A549 (cell line): ENCODE measurements at regions not wholly inside any gene's neighbourhood (a gene's known extent, or its start where the extent isn't known, plus 50 kb on each side); places are given as distances from the start of the nearest gene placed in this dataset.

Experiments
- ATAC-seq, 2 experiments: fragments of 200-7000 bp in 1 of 2; fragments of >200 bp in 1 of 2; cut with Nextera tagmentation in 1 of 2; cut with Tn5 transposase in 1 of 2; 3 replicates each; pipeline versions ENCODE4 v1.8.0 to v1.9.1; 2018 to 2020; ENCODE audit warnings: mild to moderate bottlenecking in 1 of 2, moderate library complexity in 1 of 2
- CTCF ChIA-PET: fragments of 300-600 bp; sonication (Branson Sonifier 250); formaldehyde crosslinking; extraction: SDS; loops from one replicate; lab custom pipeline; 2021; ENCODE audit warnings: antibody characterized with exemption, inconsistent platforms; lab: Yijun Ruan, JAX
- POLR2A ChIA-PET: fragments of 350-600 bp; formaldehyde crosslinking; extraction: SDS; loops from one replicate; lab custom pipeline; 2021; ENCODE audit warnings: antibody characterized with exemption, inconsistent platforms; lab: Yijun Ruan, JAX
- DNase-seq, 2 experiments: peaks; one replicate each; pipeline versions ENCODE4 v3.0.0 to v3.0.0-alpha.2; 2011 to 2016; ENCODE audit warnings: low read depth in 1 of 2, low spot score in 1 of 2
- FAIRE-seq: peaks from 2 replicates; lab custom pipeline; 2011; peaks lifted over from hg19 to GRCh38; lab: Jason Lieb, UNC
- H3K27ac ChIP-seq, 2 experiments: fragments of >200 bp; sonication (Bioruptor Twin); formaldehyde crosslinking; 3 replicates each; pipeline ENCODE4 v1.5.1; 2016 to 2017
- H3K4me1 ChIP-seq: fragments of >200 bp; sonication (Bioruptor Twin); formaldehyde crosslinking; 3 replicates; pipeline ENCODE4 v1.6.1; 2016
- H3K4me2 ChIP-seq: fragments of >200 bp; sonication (Bioruptor Twin); formaldehyde crosslinking; 3 replicates; pipeline ENCODE4 v1.6.1; 2016
- H3K4me3 ChIP-seq: fragments of >200 bp; sonication (Bioruptor Twin); formaldehyde crosslinking; 3 replicates; pipeline ENCODE4 v1.5.1; 2016
- H3K9me3 ChIP-seq: fragments of >200 bp; sonication (Bioruptor Twin); formaldehyde crosslinking; 3 replicates; pipeline ENCODE4 v1.6.1; 2016
- ATOH8 ChIP-seq: fragments of 250-450 bp; sonication (Bioruptor Pico); IDR thresholded peaks from 2 replicates; pipeline ENCODE4 v1.5.0; 2020; ENCODE audit warnings: low read depth, mild to moderate bottlenecking, moderate library complexity
- CBX2 ChIP-seq: fragments of 200-600 bp; sonication (generic); IDR thresholded peaks from 2 replicates; pipeline ENCODE4 v1.6.1; 2016; ENCODE audit warnings: low read depth, mild to moderate bottlenecking, borderline replicate concordance
- CBX8 ChIP-seq: fragments of 200-600 bp; sonication (generic); IDR thresholded peaks from 2 replicates; pipeline ENCODE4 v1.6.1; 2016
- CHD2 ChIP-seq: fragments of 150-350 bp; IDR thresholded peaks from 2 replicates; pipeline ENCODE4 v1.6.1; 2014; ENCODE audit warnings: low read length; ENCODE audit not compliant: partially characterized antibody
- CHD4 ChIP-seq: fragments of 200-600 bp; sonication (generic); IDR thresholded peaks from 2 replicates; pipeline ENCODE4 v1.6.1; 2016; ENCODE audit warnings: antibody characterized with exemption, mild to moderate bottlenecking, borderline replicate concordance
- CTCF ChIP-seq: fragments of >200 bp; sonication (Bioruptor Twin); formaldehyde crosslinking; IDR thresholded peaks from 3 replicates; pipeline ENCODE4 v1.5.1; 2016
- GATA3 ChIP-seq: IDR thresholded peaks from 2 replicates; pipeline ENCODE4 v1.6.1; 2012; ENCODE audit warnings: borderline replicate concordance
- HDAC2 ChIP-seq: fragments of 200-600 bp; sonication (generic); IDR thresholded peaks from 2 replicates; pipeline ENCODE4 v1.6.1; 2016
- HOXA7 ChIP-seq: fragments of 250-450 bp; sonication (Bioruptor Pico); IDR thresholded peaks from 2 replicates; pipeline ENCODE4 v1.5.0; 2020; ENCODE audit warnings: mild to moderate bottlenecking, moderate library complexity
- HOXB13 ChIP-seq: fragments of 250-450 bp; sonication (Bioruptor Pico); IDR thresholded peaks from 2 replicates; pipeline ENCODE4 v1.5.0; 2020; ENCODE audit warnings: low read depth, mild to moderate bottlenecking, moderate library complexity
- KDM1A ChIP-seq: fragments of 200-600 bp; sonication (generic); IDR thresholded peaks from 2 replicates; pipeline ENCODE4 v1.6.1; 2016; ENCODE audit warnings: low read depth, mild to moderate bottlenecking
- MAZ ChIP-seq: fragments of 150-350 bp; IDR thresholded peaks from 2 replicates; pipeline ENCODE4 v1.6.1; 2014; ENCODE audit warnings: antibody characterized with exemption, low read depth, low read length, borderline replicate concordance
- POLR2AphosphoS2 ChIP-seq: conservative IDR thresholded peaks from 2 replicates; pipeline ENCODE4 v1.6.1; 2012; ENCODE audit warnings: low read length, improper control_type of control experiment, inconsistent platforms
- RARB ChIP-seq: fragments of 250-450 bp; sonication (Bioruptor Pico); IDR thresholded peaks from 2 replicates; pipeline ENCODE4 v1.8.0; 2021; ENCODE audit warnings: mild to moderate bottlenecking, moderate library complexity
- REST ChIP-seq: fragments of 200-600 bp; sonication (generic); IDR thresholded peaks from 2 replicates; pipeline ENCODE4 v1.6.1; 2016; ENCODE audit warnings: antibody characterized with exemption, mild to moderate bottlenecking, moderate library complexity
- SREBF2 ChIP-seq: fragments of 450-650 bp; IDR thresholded peaks from 2 replicates; pipeline ENCODE4 v1.6.1; 2014; ENCODE audit warnings: mild to moderate bottlenecking, moderate library complexity
- USF2 ChIP-seq: fragments of 450-650 bp; IDR thresholded peaks from 2 replicates; pipeline ENCODE4 v1.6.1; 2014; ENCODE audit warnings: antibody characterized with exemption
- ZFP36 ChIP-seq: fragments of 450-650 bp; IDR thresholded peaks from 2 replicates; pipeline ENCODE4 v1.6.1; 2014; ENCODE audit warnings: borderline replicate concordance; ENCODE audit not compliant: partially characterized antibody
- WGBS: methylation state at CpG from one replicate; pipeline ENCODE4 v1.1.6; 2017; ENCODE audit errors: missing lambda C conversion rate; 5-methylcytosine and 5-hydroxymethylcytosine counted together
- TF ChIP-seq, protein P1 (sequence below): fragments of 150-350 bp; IDR thresholded peaks from 2 replicates; pipeline ENCODE4 v1.6.1; 2014; ENCODE audit warnings: low read depth, mild to moderate bottlenecking, low read length

GRCh38 chr2:48018480-48018879 is 112.2 kb upstream of the FBXO11 start:
- DNase-seq (no peak), FAIRE-seq (no peak), ATAC-seq (no peak)

DNA sequence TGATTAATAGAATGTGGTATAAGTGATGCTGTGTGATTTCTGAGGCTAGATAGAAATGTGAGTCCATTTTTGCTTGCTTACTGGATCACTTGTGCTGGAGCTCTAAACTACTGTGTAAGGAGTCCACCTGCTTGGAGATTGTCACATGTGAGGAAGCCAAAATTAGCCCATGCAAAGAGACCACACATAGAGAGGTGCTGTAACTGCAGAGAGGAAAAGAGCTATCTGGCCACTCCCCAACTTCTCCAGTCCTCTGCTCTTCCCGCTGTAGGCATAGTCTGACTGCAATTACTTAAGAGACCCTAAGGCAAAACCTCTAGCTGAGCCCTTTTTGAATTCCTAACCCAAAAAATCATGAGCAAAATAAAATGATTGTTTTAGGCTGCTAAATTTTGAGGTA is 120.6 kb upstream of the FBXO11 start:
- Histone ChIP-seq H3K4me2 (no peak overlapping the region), H3K9me3 (no peaks in the 10 kb centered on the region), H3K27ac (no peak overlapping the region), H3K4me3 (no peak overlapping the region), H3K4me1 (no peaks in the 10 kb centered on the region)
- CTCF ChIA-PET, result no interaction called here
- TF ChIP-seq, protein P1, sequence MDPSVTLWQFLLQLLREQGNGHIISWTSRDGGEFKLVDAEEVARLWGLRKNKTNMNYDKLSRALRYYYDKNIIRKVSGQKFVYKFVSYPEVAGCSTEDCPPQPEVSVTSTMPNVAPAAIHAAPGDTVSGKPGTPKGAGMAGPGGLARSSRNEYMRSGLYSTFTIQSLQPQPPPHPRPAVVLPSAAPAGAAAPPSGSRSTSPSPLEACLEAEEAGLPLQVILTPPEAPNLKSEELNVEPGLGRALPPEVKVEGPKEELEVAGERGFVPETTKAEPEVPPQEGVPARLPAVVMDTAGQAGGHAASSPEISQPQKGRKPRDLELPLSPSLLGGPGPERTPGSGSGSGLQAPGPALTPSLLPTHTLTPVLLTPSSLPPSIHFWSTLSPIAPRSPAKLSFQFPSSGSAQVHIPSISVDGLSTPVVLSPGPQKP, result no peak
- TF ChIP-seq GATA3, result no peak
- TF ChIP-seq HOXB13 (CRISPR knock-in tag), result no peak
- TF ChIP-seq KDM1A, result no peak
- TF ChIP-seq REST, result no peak
- TF ChIP-seq CBX2, result no peak
- TF ChIP-seq RARB (CRISPR knock-in tag), result no peak
- TF ChIP-seq HDAC2, result no peak
- TF ChIP-seq SREBF2, result no peak
- no peak for TF ChIP-seq CHD4
- no peak for TF ChIP-seq MAZ
- TF ChIP-seq CTCF, result no peak
- no peak for TF ChIP-seq CHD2
- WGBS, result 23% methylated on average over 1 of the region's 1 CpG
- ATAC-seq (no peak), FAIRE-seq (no peak), DNase-seq (no peak)
- POLR2A ChIA-PET, result no interaction called here

More at GRCh38 chr2:48018480-48018879, 112.2 kb upstream of the FBXO11 start:
- Histone ChIP-seq H3K9me3 (peaks cover 14% of the 10 kb centered on the region), H3K4me3 (no peak overlapping the region), H3K4me1 (no peaks in the 10 kb centered on the region), H3K4me2 (no peak overlapping the region), H3K27ac (no peak overlapping the region)
- POLR2A ChIA-PET, result no interaction called here
- CTCF ChIA-PET, result no interaction called here
- TF ChIP-seq RARB (CRISPR knock-in tag) (no peak), ZFP36 (peak; percentile 54)

DNA sequence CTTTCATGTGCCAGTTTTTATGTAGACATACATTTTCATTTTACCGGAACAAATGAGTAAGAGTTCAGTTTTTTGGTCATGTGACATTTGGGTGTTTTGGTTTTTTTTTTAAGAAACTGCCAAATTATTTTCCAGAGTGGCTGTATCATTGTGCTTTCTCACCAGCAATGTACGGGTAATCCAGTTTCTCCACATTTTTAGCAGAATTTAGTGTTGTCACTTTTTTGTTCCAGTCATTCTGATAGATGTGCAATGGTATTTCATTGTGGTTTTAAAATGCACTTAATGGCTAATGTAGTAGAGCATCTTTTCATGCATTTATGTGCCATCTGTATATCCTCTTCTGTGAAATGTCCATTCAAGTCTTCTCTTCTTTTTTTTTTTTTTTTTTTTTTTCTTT is 126.5 kb upstream of the FBXO11 start:
- Histone ChIP-seq H3K4me1 (no peaks in the 10 kb centered on the region), H3K4me2 (no peak overlapping the region)
- ATAC-seq, result no peak
- TF ChIP-seq USF2 (no peak), CHD2 (no peak), CBX2 (no peak), CBX8 (no peak), POLR2AphosphoS2 (no peak), REST (no peak), SREBF2 (no peak), ATOH8 (CRISPR knock-in tag) (no peak), HOXA7 (CRISPR knock-in tag) (no peak)
- TF ChIP-seq, all 56 proteins: peak for 0
- WGBS, result 65% methylated on average over 2 of the region's 2 CpGs
- FAIRE-seq, result no peak
- Histone ChIP-seq H3K4me3 (no peak overlapping the region), H3K9me3 (peaks cover 9% of the 10 kb centered on the region; the same call in 2 of the 3 replicates), H3K27ac (no peak overlapping the region)
- ChIA-PET POLR2A (no interaction called here), CTCF (interaction anchor here (1.2 kb wide), 1 partner anchor 13 kb away, joined by 3 read pairs; no protein-coding TSS in a partner anchor)
- DNase-seq, result no peak
